Activated CD8-positive, alpha-beta memory T cell treated with anti-CD3 and anti-CD28 coated beads, Interleukin-2, amount 50 U/mL, for 4 hours (primary cell): ENCODE measurements at regions not wholly inside any gene's neighbourhood (a gene's known extent, or its start where the extent isn't known, plus 50 kb on each side); places are given as distances from the start of the nearest gene placed in this dataset.
"Not testable (repeated sequence)": the region's sequence is repeated elsewhere in the genome, so short reads cannot be mapped to it uniquely, and the experiment has no call there.

Experiments used
- DNase-seq: peaks from one replicate; pipeline ENCODE4 v3.0.0-alpha.2; 2020

- DNase-seq, result no peak
Observed at GRCh38 chr22:27105142-27106025, 448.0 kb downstream of the MIAT start.

GRCh38 chr22:27106985-27107384 is 449.6 kb downstream of the MIAT start:
- DNase-seq, result no peak

GRCh38 chr22:27107386-27107785 is 450.0 kb downstream of the MIAT start:
- no peak for DNase-seq

- no peak for DNase-seq
Observed at GRCh38 chr22:27107824-27108223, 450.4 kb downstream of the MIAT start.

GRCh38 chr22:27108425-27109114 is 451.2 kb downstream of the MIAT start:
- DNase-seq, result no peak

GRCh38 chr22:27109406-27109805 is 452.0 kb downstream of the MIAT start:
- not testable (repeated sequence) for DNase-seq

GRCh38 chr22:27110665-27111451 is 453.5 kb downstream of the MIAT start:
- no peak for DNase-seq

- no peak for DNase-seq
Observed at GRCh38 chr22:27111796-27112672, 454.6 kb downstream of the MIAT start.

- no peak for DNase-seq
Observed at GRCh38 chr22:27113211-27113635, 455.8 kb downstream of the MIAT start.

GRCh38 chr22:27113641-27114040 is 456.3 kb downstream of the MIAT start:
- DNase-seq, result no peak

GRCh38 chr22:27114186-27114585 is 456.8 kb downstream of the MIAT start:
- DNase-seq, result no peak

GRCh38 chr22:27115410-27115809 is 458.0 kb downstream of the MIAT start:
- DNase-seq, result no peak

- no peak for DNase-seq
Observed at GRCh38 chr22:27115816-27116256, 458.4 kb downstream of the MIAT start.

GRCh38 chr22:27116312-27117086 is 459.1 kb downstream of the MIAT start:
- no peak for DNase-seq

GRCh38 chr22:27120036-27120435 is 462.6 kb downstream of the MIAT start:
- no peak for DNase-seq

GRCh38 chr22:27122574-27122973 is 465.2 kb downstream of the MIAT start:
- no peak for DNase-seq

GRCh38 chr22:27123880-27124279 is 466.5 kb downstream of the MIAT start:
- no peak for DNase-seq

GRCh38 chr22:27124351-27124966 is 467.1 kb downstream of the MIAT start:
- DNase-seq, result no peak

- no peak for DNase-seq
Observed at GRCh38 chr22:27125539-27125938, 468.2 kb downstream of the MIAT start.

- DNase-seq, result no peak
Observed at GRCh38 chr22:27127911-27128310, 470.5 kb downstream of the MIAT start.
